GM21360 (cell line): ENCODE measurements at regions not wholly inside any gene's neighbourhood (a gene's known extent, or its start where the extent isn't known, plus 50 kb on each side); places are given as distances from the start of the nearest gene placed in this dataset.

Experiments used
- ATAC-seq: cut with Tn5 transposase; IDR thresholded peaks from one replicate; pipeline ENCODE4 v1.9.1; 2021; ENCODE audit warnings: mild to moderate bottlenecking, moderate library complexity; ENCODE audit not compliant: unreplicated experiment

GRCh38 chr1:244952940-244953339 is 88.6 kb upstream of the HNRNPU start:
- peak; percentile 48 for ATAC-seq

GRCh38 chr1:244952280-244952933 is 88.1 kb upstream of the HNRNPU start:
- ATAC-seq: no peak

- no peak for ATAC-seq
These were observed 84.1 kb upstream of the HNRNPU start for GRCh38 chr1:244948416-244948815.

GRCh38 chr1:244945109-244945671 is 80.8 kb upstream of the HNRNPU start:
- ATAC-seq: peak; percentile 66

GRCh38 chr1:244941121-244941520 is 76.8 kb upstream of the HNRNPU start:
- ATAC-seq: peak; percentile 78

GRCh38 chr1:244937099-244937498 is 72.8 kb upstream of the HNRNPU start:
- no peak for ATAC-seq

GRCh38 chr1:244920911-244921761 is 56.8 kb upstream of the HNRNPU start:
- peak; percentile 60 for ATAC-seq

- no peak for ATAC-seq
These were observed 55.3 kb upstream of the HNRNPU start for GRCh38 chr1:244919320-244920282.

- ATAC-seq: peak; percentile 50
These were observed 54.3 kb upstream of the HNRNPU start for GRCh38 chr1:244918421-244919319.

- ATAC-seq: no peak
These were observed 52.8 kb upstream of the HNRNPU start for GRCh38 chr1:244917073-244917670.

- ATAC-seq: no peak
These were observed 51.4 kb upstream of the HNRNPU start for GRCh38 chr1:244915736-244916135.

- no peak for ATAC-seq
These were observed 50.4 kb upstream of the HNRNPU start for GRCh38 chr1:244914761-244915160.
